H1 (cell line): ENCODE measurements at regions not wholly inside any gene's neighbourhood (a gene's known extent, or its start where the extent isn't known, plus 50 kb on each side); places are given as distances from the start of the nearest gene placed in this dataset.

ENCODE experiments used
- CTCF ChIA-PET: fragments of 300-600 bp; sonication (Branson Sonifier 250); formaldehyde crosslinking; loops from one replicate; lab custom pipeline; 2021; ENCODE audit not compliant: partially characterized antibody; lab: Charles Lee
- POLR2A ChIA-PET: fragments of 300-600 bp; sonication (Branson Sonifier 250); formaldehyde crosslinking; loops from one replicate; lab custom pipeline; 2021; ENCODE audit warnings: inconsistent platforms; ENCODE audit not compliant: partially characterized antibody; lab: Charles Lee
- DNase-seq, 2 experiments: peaks; one replicate each; pipeline versions ENCODE4 v3.0.0 to v3.0.0-alpha.2; 2010 to 2022; ENCODE audit warnings: low spot score in 2 of 2, low read depth in 1 of 2, mixed read lengths in 1 of 2
- FAIRE-seq: peaks from 2 replicates; lab custom pipeline; 2011; peaks lifted over from hg19 to GRCh38; lab: Jason Lieb, UNC
- H2AFZ ChIP-seq: 2 replicates; pipeline ENCODE4 v1.8.1; 2012; ENCODE audit warnings: low read length, inconsistent platforms
- H2AK5ac ChIP-seq: 2 replicates; pipeline ENCODE4 v1.6.1; 2013; ENCODE audit warnings: low read depth, low read length
- H2BK120ac ChIP-seq: replicated peaks from 2 replicates; pipeline ENCODE3; 2013; ENCODE audit warnings: low read depth, low read length, inconsistent platforms
- H2BK12ac ChIP-seq: 2 replicates; pipeline ENCODE4 v1.6.1; 2013; ENCODE audit warnings: low read depth, low read length
- H2BK15ac ChIP-seq: 2 replicates; pipeline ENCODE4 v1.6.1; 2013; ENCODE audit warnings: low read length
- H2BK20ac ChIP-seq: 2 replicates; pipeline ENCODE4 v1.6.1; 2013; ENCODE audit warnings: low read length
- H2BK5ac ChIP-seq: 2 replicates; pipeline ENCODE4 v1.6.1; 2013; ENCODE audit warnings: low read depth, low read length
- H3K14ac ChIP-seq: 2 replicates; pipeline ENCODE4 v1.6.1; 2013; ENCODE audit warnings: inconsistent platforms; ENCODE audit not compliant: insufficient read length
- H3K18ac ChIP-seq: 2 replicates; pipeline ENCODE4 v1.6.1; 2013; ENCODE audit warnings: low read length; ENCODE audit errors: extremely low read depth
- H3K23ac ChIP-seq: 2 replicates; pipeline ENCODE4 v1.6.1; 2013; ENCODE audit warnings: inconsistent platforms; ENCODE audit not compliant: insufficient read length
- H3K23me2 ChIP-seq: 2 replicates; pipeline ENCODE4 v1.6.1; 2013; ENCODE audit warnings: low read depth, low read length
- H3K27ac ChIP-seq: 2 replicates; pipeline ENCODE4 v1.6.1; 2011; ENCODE audit warnings: low read depth, low read length, inconsistent platforms
- H3K27me3 ChIP-seq, 4 experiments: replicated peaks in 1 of 4; 1 replicate in 1 of 4; 2 replicates in 3 of 4; pipeline versions ENCODE4 v1.6.1 to v1.8.1; 2011 to 2013; ENCODE audit warnings: low read length in 3 of 4, mild to moderate bottlenecking in 3 of 4, inconsistent platforms in 2 of 4, mixed read lengths in 2 of 4, moderate library complexity in 1 of 4; ENCODE audit not compliant: control insufficient read depth in 3 of 4, insufficient read depth in 3 of 4; ENCODE audit errors: extremely low read depth in 1 of 4
- H3K36me3 ChIP-seq, 4 experiments: 2 replicates each; pipeline versions ENCODE4 v1.6.1 to v1.8.1; 2011 to 2013; ENCODE audit warnings: mild to moderate bottlenecking in 4 of 4, low read length in 3 of 4, moderate library complexity in 2 of 4, control low read depth in 1 of 4, inconsistent platforms in 1 of 4; ENCODE audit not compliant: insufficient read depth in 4 of 4, control insufficient read depth in 2 of 4
- H3K4ac ChIP-seq: replicated peaks from 2 replicates; pipeline ENCODE3; 2013; ENCODE audit warnings: low read length, low read depth, mixed read lengths, inconsistent platforms; ENCODE audit not compliant: insufficient read length
- H3K4me1 ChIP-seq, 4 experiments: replicated peaks in 1 of 4; 1 replicate in 1 of 4; 2 replicates in 3 of 4; pipeline versions ENCODE4 v1.6.1 to v1.8.1; 2011 to 2013; ENCODE audit warnings: low read length in 3 of 4, inconsistent platforms in 2 of 4, mixed read lengths in 1 of 4; ENCODE audit not compliant: insufficient read depth in 4 of 4, control insufficient read depth in 3 of 4
- H3K4me2 ChIP-seq, 2 experiments: 2 replicates each; pipeline versions ENCODE4 v1.6.1 to v1.8.1; 2011 to 2013; ENCODE audit warnings: low read depth in 2 of 2, low read length in 2 of 2, control low read depth in 1 of 2, inconsistent platforms in 1 of 2, mild to moderate bottlenecking in 1 of 2; ENCODE audit not compliant: insufficient read depth in 1 of 2
- H3K4me3 ChIP-seq, 4 experiments: fragments of 200-600, 300-600 bp in 1 of 4; sonication (generic), shearing (Covaris generic), sonication (Bioruptor Twin) in 1 of 4; 2 replicates each; pipeline versions ENCODE4 v1.5.1 to v1.8.1; 2011 to 2016; ENCODE audit warnings: low read length in 4 of 4, low read depth in 3 of 4, control low read depth in 2 of 4, inconsistent platforms in 2 of 4, mild to moderate bottlenecking in 2 of 4, mixed read lengths in 1 of 4, moderate library complexity in 1 of 4; ENCODE audit not compliant: insufficient read depth in 2 of 4; ENCODE audit errors: extremely low read depth in 1 of 4
- H3K56ac ChIP-seq: replicated peaks from 2 replicates; pipeline ENCODE3; 2013; ENCODE audit warnings: low read depth, mild to moderate bottlenecking, mixed read lengths, low read length, inconsistent platforms; ENCODE audit not compliant: insufficient read length
- H3K79me1 ChIP-seq: 2 replicates; pipeline ENCODE4 v1.6.1; 2013; ENCODE audit warnings: low read depth, low read length, control low read depth
- H3K79me2 ChIP-seq, 2 experiments: 2 replicates each; pipeline versions ENCODE4 v1.6.1 to v1.8.1; 2012 to 2013; ENCODE audit warnings: low read length in 2 of 2, mild to moderate bottlenecking in 2 of 2, inconsistent platforms in 1 of 2; ENCODE audit not compliant: insufficient read depth in 2 of 2, control insufficient read depth in 1 of 2
- H3K9ac ChIP-seq, 4 experiments: replicated peaks in 1 of 4; 1 replicate in 1 of 4; 2 replicates in 3 of 4; pipeline versions ENCODE4 v1.6.1 to v1.8.1; 2011 to 2013; ENCODE audit warnings: low read depth in 3 of 4, low read length in 3 of 4, control low read depth in 2 of 4, mild to moderate bottlenecking in 2 of 4, moderate library complexity in 2 of 4, inconsistent platforms in 1 of 4; ENCODE audit errors: extremely low read depth in 1 of 4
- H3K9me3 ChIP-seq, 2 experiments: 2 replicates each; pipeline versions ENCODE4 v1.6.1 to v1.8.1; 2012 to 2013; ENCODE audit warnings: mild to moderate bottlenecking in 2 of 2, moderate library complexity in 2 of 2, control low read depth in 1 of 2, inconsistent platforms in 1 of 2, low read depth in 1 of 2, low read length in 1 of 2, mixed read lengths in 1 of 2; ENCODE audit not compliant: insufficient read depth in 2 of 2
- H4K20me1 ChIP-seq, 2 experiments: replicated peaks in 1 of 2; 2 replicates each; pipeline versions ENCODE3 to v1.8.1; 2011 to 2013; ENCODE audit warnings: inconsistent platforms in 2 of 2, low read length in 2 of 2, mild to moderate bottlenecking in 1 of 2; ENCODE audit not compliant: insufficient read depth in 2 of 2, control insufficient read depth in 1 of 2
- H4K5ac ChIP-seq: 2 replicates; pipeline ENCODE4 v1.6.1; 2013; ENCODE audit warnings: low read length, low read depth, mixed read lengths, inconsistent platforms; ENCODE audit not compliant: insufficient read length
- H4K8ac ChIP-seq: 2 replicates; pipeline ENCODE4 v1.8.0; 2013; ENCODE audit warnings: mild to moderate bottlenecking, moderate library complexity, low read length, inconsistent platforms; ENCODE audit not compliant: insufficient read depth; ENCODE audit errors: extremely low read depth
- H4K91ac ChIP-seq: replicated peaks from 2 replicates; pipeline ENCODE3; 2013; ENCODE audit warnings: low read length, mixed read lengths, inconsistent platforms; ENCODE audit not compliant: insufficient read length
- ATF3 ChIP-seq: IDR thresholded peaks from 2 replicates; pipeline ENCODE4 v1.6.1; 2011; ENCODE audit warnings: low read depth, mild to moderate bottlenecking, low read length; ENCODE audit not compliant: insufficient read depth
- CEBPB ChIP-seq: IDR thresholded peaks from 2 replicates; pipeline ENCODE4 v1.6.1; 2012; ENCODE audit warnings: low read depth, low read length
- EP300 ChIP-seq, 2 experiments: IDR thresholded peaks; 1 replicate in 1 of 2; 2 replicates in 1 of 2; pipeline ENCODE4 v1.6.1; 2011 to 2012; ENCODE audit warnings: low read depth in 2 of 2, low read length in 2 of 2, mild to moderate bottlenecking in 2 of 2, borderline replicate concordance in 1 of 2, inconsistent platforms in 1 of 2, moderate library complexity in 1 of 2
- GABPA ChIP-seq: IDR thresholded peaks from 2 replicates; pipeline ENCODE4 v1.6.1; 2011; ENCODE audit warnings: mild to moderate bottlenecking, low read length, moderate library complexity, borderline replicate concordance; ENCODE audit not compliant: insufficient read depth
- HDAC6 ChIP-seq: IDR thresholded peaks from one replicate; pipeline ENCODE4 v1.7.1; 2012; ENCODE audit warnings: low read depth, mild to moderate bottlenecking, inconsistent platforms, low read length, moderate library complexity
- KDM1A ChIP-seq: fragments of 200-600, 300-600 bp; sonication (generic); IDR thresholded peaks from 2 replicates; pipeline ENCODE4 v1.7.1; 2016; ENCODE audit warnings: mild to moderate bottlenecking, low read length, borderline replicate concordance
- KDM5A ChIP-seq: fragments of 200-600 bp; IDR thresholded peaks from 2 replicates; pipeline ENCODE4 v1.7.1; 2012; ENCODE audit warnings: mild to moderate bottlenecking, low read length, inconsistent platforms, mixed read lengths
- POLR2A ChIP-seq, 2 experiments: IDR thresholded peaks; 1 replicate in 1 of 2; 2 replicates in 1 of 2; pipeline ENCODE4 v1.6.1; 2011; ENCODE audit warnings: low read depth in 2 of 2, low read length in 2 of 2, mild to moderate bottlenecking in 2 of 2; ENCODE audit errors: control extremely low read depth in 1 of 2
- RXRA ChIP-seq: IDR thresholded peaks from 2 replicates; pipeline ENCODE4 v1.6.1; 2011; ENCODE audit warnings: low read depth, mild to moderate bottlenecking, low read length, moderate library complexity; ENCODE audit not compliant: insufficient read depth
- SAP30 ChIP-seq: fragments of 300-600 bp; sonication (generic); IDR thresholded peaks from 2 replicates; pipeline ENCODE4 v1.7.1; 2012; ENCODE audit warnings: low read length, moderate library complexity, mild to moderate bottlenecking, inconsistent platforms; ENCODE audit not compliant: insufficient read depth, insufficient replicate concordance
- TAF1 ChIP-seq: IDR thresholded peaks from 2 replicates; pipeline ENCODE4 v1.6.1; 2011; ENCODE audit warnings: mild to moderate bottlenecking, low read depth, low read length
- TCF12 ChIP-seq: IDR thresholded peaks from 2 replicates; pipeline ENCODE4 v1.6.1; 2011; ENCODE audit warnings: low read depth, mild to moderate bottlenecking, low read length
- WGBS, 2 experiments: shearing (Covaris generic) in 1 of 2; methylation state at CpG; one replicate each; pipeline versions ENCODE4 v1.1.6 to v1.1.7; 2013 to 2015; ENCODE audit warnings: low lambda C conversion rate in 2 of 2, mixed read lengths in 2 of 2, inconsistent platforms in 1 of 2, low coverage in 1 of 2, missing lambda C conversion rate in 1 of 2; ENCODE audit not compliant: insufficient replicate concordance in 2 of 2, insufficient coverage in 1 of 2, insufficient read length in 1 of 2; ENCODE audit errors: extremely low coverage in 1 of 2, missing lambda C conversion rate in 1 of 2; 5-methylcytosine and 5-hydroxymethylcytosine counted together

- Histone ChIP-seq H3K56ac (no peak overlapping the region), H4K5ac (no peak overlapping the region), H3K9ac (no peak overlapping the region), H2BK5ac (no peak overlapping the region), H3K14ac (no peak overlapping the region), H3K79me2 (no peaks in the 10 kb centered on the region), H3K18ac (no peak overlapping the region), H4K20me1 (no peaks in the 10 kb centered on the region), H4K91ac (no peak overlapping the region), H3K9me3 (no peaks in the 10 kb centered on the region), H3K79me1 (no peaks in the 10 kb centered on the region), H2BK12ac (no peak overlapping the region), H2BK15ac (no peak overlapping the region), H2BK120ac (no peak overlapping the region), H2AK5ac (no peak overlapping the region), H3K4me3 (no peak overlapping the region), H3K36me3 (no peaks in the 10 kb centered on the region), H3K23me2 (no peaks in the 10 kb centered on the region; the same call in 1 of the 2 replicates), H2AFZ (no peak overlapping the region), H2BK20ac (no peak overlapping the region), H3K27me3 (no peaks in the 10 kb centered on the region), H3K23ac (no peak overlapping the region), H3K4ac (no peak overlapping the region), H3K4me2 (no peak overlapping the region), H4K8ac (no peak overlapping the region), H3K4me1 (peaks cover 0 to 3% (median under 1%) of the 10 kb centered on the region in 4 experiments; a peak in 1 of 7 replicates), H3K27ac (no peak overlapping the region)
- TF ChIP-seq KDM1A (no peak), RXRA (no peak), HDAC6 (no peak), POLR2A (IDR thresholded peaks at IDR 0.05; ENCODE audit: control extremely low read depth in 1 of 2, low read depth in 2 of 2, low read length in 2 of 2) (no peak), TCF12 (no peak), KDM5A (no peak), TAF1 (no peak), ATF3 (no peak), GABPA (no peak), CEBPB (no peak), EP300 (IDR thresholded peaks at IDR 0.05; ENCODE audit: borderline replicate concordance in 1 of 2, low read depth in 2 of 2, low read length in 2 of 2) (no peak), SAP30 (no peak)
- POLR2A ChIA-PET: no interaction called here
- DNase-seq: no peak
- CTCF ChIA-PET: interaction anchor here (1.2 to 1.3 kb wide), 3 partner anchors 9 to 146 kb away, joined by 3 to 4 read pairs (median 3); no protein-coding TSS in a partner anchor
- WGBS, 2 experiments: 83% methylated on average over 3 of the region's 3 CpGs; no CpG with 5 or more reads in 1 of the 2 experiments
- no peak for FAIRE-seq
Measured at GRCh38 chr1:147811751-147812150, 51.3 kb upstream of the GJA5 start.
